Fibroblast of the aortic adventitia (primary cell): ENCODE measurements at regions not wholly inside any gene's neighbourhood (a gene's known extent, or its start where the extent isn't known, plus 50 kb on each side); places are given as distances from the start of the nearest gene placed in this dataset.

Experiments used
- DNase-seq: peaks from one replicate; pipeline ENCODE4 v3.0.0-alpha.2; 2010; ENCODE audit warnings: low read depth
- H3K4me3 ChIP-seq: 2 replicates; pipeline ENCODE4 v1.5.1; 2011; ENCODE audit warnings: low read depth, mild to moderate bottlenecking, control low read depth, low read length, moderate library complexity
- TF ChIP-seq, protein P1 (sequence below): IDR thresholded peaks from 2 replicates; pipeline ENCODE4 v1.5.1; 2011; ENCODE audit warnings: mild to moderate bottlenecking, low read length, control low read depth, inconsistent platforms; ENCODE audit not compliant: insufficient read depth

DNA sequence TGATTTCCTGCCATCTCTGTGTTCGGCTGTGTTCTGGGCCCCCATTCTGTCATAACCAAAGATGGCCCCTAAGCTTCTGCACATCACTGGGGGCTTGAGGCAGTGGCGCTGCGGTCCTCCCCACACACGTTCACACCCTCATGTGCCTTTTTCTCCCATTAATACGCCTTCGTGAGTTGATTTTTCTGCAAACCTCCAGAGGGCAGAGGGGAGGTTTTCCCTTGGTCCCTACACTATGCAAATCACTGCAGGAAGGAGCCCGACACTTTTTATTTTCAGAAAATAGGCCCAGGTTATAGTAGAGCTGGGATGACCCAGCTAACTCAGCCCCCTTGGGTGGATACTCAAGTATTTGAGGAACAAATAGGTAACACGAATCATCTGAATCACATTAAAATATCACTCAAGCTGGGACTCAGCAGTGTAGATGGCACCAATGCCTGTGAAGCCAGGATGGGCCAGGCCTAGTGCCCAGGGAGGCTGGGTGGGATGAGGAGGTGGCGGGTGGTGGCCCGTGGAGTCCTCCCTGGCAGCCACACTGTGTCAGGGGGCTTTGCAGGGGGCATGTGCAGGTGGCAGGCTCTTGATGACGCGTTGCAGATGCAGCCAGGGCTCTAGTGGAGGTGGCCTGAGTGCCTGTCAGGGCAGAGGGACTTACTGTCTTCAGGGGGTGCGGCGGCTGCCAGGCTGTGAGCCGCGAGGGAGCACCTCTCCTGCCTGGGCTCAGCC, 234.3 kb downstream of the TEX29 start:
- H3K4me3 ChIP-seq: no peak overlapping the region
- TF ChIP-seq, protein P1, sequence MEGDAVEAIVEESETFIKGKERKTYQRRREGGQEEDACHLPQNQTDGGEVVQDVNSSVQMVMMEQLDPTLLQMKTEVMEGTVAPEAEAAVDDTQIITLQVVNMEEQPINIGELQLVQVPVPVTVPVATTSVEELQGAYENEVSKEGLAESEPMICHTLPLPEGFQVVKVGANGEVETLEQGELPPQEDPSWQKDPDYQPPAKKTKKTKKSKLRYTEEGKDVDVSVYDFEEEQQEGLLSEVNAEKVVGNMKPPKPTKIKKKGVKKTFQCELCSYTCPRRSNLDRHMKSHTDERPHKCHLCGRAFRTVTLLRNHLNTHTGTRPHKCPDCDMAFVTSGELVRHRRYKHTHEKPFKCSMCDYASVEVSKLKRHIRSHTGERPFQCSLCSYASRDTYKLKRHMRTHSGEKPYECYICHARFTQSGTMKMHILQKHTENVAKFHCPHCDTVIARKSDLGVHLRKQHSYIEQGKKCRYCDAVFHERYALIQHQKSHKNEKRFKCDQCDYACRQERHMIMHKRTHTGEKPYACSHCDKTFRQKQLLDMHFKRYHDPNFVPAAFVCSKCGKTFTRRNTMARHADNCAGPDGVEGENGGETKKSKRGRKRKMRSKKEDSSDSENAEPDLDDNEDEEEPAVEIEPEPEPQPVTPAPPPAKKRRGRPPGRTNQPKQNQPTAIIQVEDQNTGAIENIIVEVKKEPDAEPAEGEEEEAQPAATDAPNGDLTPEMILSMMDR: no peak
- DNase-seq: no peak

GRCh38 chr13:111555268-111555808, 234.9 kb downstream of the TEX29 start:
- TF ChIP-seq, protein P1: no peak
- no peak overlapping the region for H3K4me3 ChIP-seq
- DNase-seq: no peak

DNA sequence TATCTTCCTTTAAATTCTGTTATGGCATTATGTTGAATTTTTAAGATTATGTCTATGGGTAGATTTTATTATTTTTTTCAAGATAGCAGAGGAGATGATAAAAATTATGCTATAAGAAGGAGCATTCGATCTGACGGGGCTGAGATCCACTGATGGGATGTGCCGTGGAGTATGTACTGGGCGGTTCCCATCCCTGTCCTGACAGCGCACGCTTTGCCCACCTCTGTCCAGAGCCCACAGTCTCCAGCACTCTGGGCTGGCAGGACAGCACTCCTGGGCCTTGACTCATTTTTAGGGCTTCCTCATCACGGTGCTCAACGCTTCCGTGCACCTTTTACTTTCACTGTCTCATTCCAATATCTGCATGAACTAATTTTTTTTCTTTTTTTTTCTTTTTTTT, 235.5 kb downstream of the TEX29 start:
- DNase-seq: no peak
- no peak overlapping the region for H3K4me3 ChIP-seq
- TF ChIP-seq, protein P1: no peak

- no peak overlapping the region for H3K4me3 ChIP-seq
- DNase-seq: no peak
- TF ChIP-seq, protein P1: no peak
Observed at GRCh38 chr13:111556496-111556895, 236.1 kb downstream of the TEX29 start.

DNA sequence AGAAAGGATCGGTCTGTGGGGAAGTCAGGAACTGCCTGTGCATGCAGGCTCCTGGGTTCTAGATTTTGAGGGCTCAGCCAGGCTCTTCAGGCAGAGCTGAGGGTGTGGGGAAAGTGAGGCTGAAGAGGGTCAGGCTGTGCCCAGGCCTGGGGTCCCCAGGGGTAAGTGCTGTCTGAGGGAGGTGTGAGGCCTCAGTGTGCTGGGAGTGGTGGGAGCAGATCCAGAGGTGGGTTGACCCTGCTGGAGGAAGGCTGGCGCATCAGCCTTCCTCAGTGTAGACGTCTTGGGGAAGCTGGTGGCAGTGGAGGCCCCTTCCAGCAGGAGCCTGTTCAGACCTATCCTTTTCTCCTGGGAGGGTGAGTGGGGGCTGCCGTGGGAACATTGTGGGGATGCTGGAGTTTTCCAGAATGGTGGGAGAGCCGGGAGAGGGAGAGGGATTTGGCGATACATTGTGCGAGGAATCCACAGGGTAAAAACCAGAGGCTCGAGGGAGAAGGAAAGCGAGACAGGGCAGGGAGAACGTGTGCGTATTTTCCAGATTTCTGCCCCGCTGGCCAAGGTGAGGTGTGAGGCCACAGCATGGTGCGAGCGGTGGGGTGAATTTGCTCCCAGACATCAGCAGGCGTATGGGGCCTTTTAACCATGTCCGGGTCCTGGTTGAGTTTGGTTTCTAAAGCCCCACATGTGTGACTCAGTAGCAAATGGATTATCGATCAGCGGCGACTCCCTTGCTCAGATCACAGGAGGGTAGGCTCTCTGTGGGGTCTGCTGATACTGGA, 237.7 kb downstream of the TEX29 start:
- no peak for DNase-seq
- no peak overlapping the region for H3K4me3 ChIP-seq
- TF ChIP-seq, protein P1: no peak

DNA sequence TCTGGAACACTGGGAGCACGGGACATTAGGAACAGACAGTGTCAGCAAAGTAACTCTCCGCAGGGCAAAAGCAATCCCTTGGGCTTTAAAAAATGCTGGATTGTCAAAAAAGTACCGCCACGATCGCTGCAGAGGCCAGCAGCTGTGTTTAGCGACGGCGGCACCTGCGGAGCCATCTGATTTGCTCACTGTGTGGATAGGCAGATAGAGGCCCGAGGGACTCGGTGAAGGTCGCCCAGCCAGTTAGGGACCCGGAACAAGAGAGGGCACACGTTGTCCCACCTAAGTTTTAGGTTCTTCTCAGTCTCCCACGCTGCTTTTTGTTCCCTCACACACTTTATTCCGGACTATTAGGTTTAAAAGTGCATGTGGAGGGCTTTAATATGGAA, 238.3 kb downstream of the TEX29 start:
- no peak overlapping the region for H3K4me3 ChIP-seq
- TF ChIP-seq, protein P1: no peak
- DNase-seq: no peak
